HG02642 (cell line): ENCODE measurements at regions not wholly inside any gene's neighbourhood (a gene's known extent, or its start where the extent isn't known, plus 50 kb on each side); places are given as distances from the start of the nearest gene placed in this dataset.
"Not testable (repeated sequence)": the region's sequence is repeated elsewhere in the genome, so short reads cannot be mapped to it uniquely, and the experiment has no call there.

Experiments used
- ATAC-seq: cut with Tn5 transposase; IDR thresholded peaks from one replicate; pipeline ENCODE4 v1.9.1; 2021; ENCODE audit warnings: mild to moderate bottlenecking; ENCODE audit not compliant: unreplicated experiment, poor library complexity

- no peak for ATAC-seq
Observed at GRCh38 chr14:22492622-22493542, 96.1 kb downstream of the DAD1 start.

GRCh38 chr14:22491683-22492621 lies 97.1 kb downstream of the DAD1 start:
- peak; percentile 46 for ATAC-seq

- ATAC-seq: not testable (repeated sequence)
Observed at GRCh38 chr14:22491053-22491452, 98.0 kb downstream of the DAD1 start.

GRCh38 chr14:22489957-22490950 lies 98.8 kb downstream of the DAD1 start:
- no peak for ATAC-seq

- no peak for ATAC-seq
Observed at GRCh38 chr14:22489244-22489545, 99.8 kb downstream of the DAD1 start.

- ATAC-seq: peak; percentile 32
Observed at GRCh38 chr14:22488522-22489243, 100.3 kb downstream of the DAD1 start.

GRCh38 chr14:22487941-22488340 lies 101.1 kb downstream of the DAD1 start:
- ATAC-seq: no peak

GRCh38 chr14:22487401-22487800 lies 101.6 kb downstream of the DAD1 start:
- no peak for ATAC-seq

GRCh38 chr14:22486675-22487074 lies 102.3 kb downstream of the DAD1 start:
- no peak for ATAC-seq

GRCh38 chr14:22485649-22486048 lies 103.4 kb downstream of the DAD1 start:
- no peak for ATAC-seq

- ATAC-seq: no peak
Observed at GRCh38 chr14:22485178-22485577, 103.8 kb downstream of the DAD1 start.

- ATAC-seq: no peak
Observed at GRCh38 chr14:22484632-22485031, 104.4 kb downstream of the DAD1 start.

- ATAC-seq: no peak
Observed at GRCh38 chr14:22483863-22484593, 105.0 kb downstream of the DAD1 start.

- no peak for ATAC-seq
Observed at GRCh38 chr14:22482782-22483553, 106.1 kb downstream of the DAD1 start.

GRCh38 chr14:22482085-22482694 lies 106.8 kb downstream of the DAD1 start:
- no peak for ATAC-seq

- no peak for ATAC-seq
Observed at GRCh38 chr14:22481546-22481945, 107.5 kb downstream of the DAD1 start.

GRCh38 chr14:22479776-22480464 lies 109.1 kb downstream of the DAD1 start:
- no peak for ATAC-seq
